ENCODE measurements at regions not wholly inside any gene's neighbourhood (a gene's known extent, or its start where the extent isn't known, plus 50 kb on each side); places are given as distances from the start of the nearest gene placed in this dataset.

DNA sequence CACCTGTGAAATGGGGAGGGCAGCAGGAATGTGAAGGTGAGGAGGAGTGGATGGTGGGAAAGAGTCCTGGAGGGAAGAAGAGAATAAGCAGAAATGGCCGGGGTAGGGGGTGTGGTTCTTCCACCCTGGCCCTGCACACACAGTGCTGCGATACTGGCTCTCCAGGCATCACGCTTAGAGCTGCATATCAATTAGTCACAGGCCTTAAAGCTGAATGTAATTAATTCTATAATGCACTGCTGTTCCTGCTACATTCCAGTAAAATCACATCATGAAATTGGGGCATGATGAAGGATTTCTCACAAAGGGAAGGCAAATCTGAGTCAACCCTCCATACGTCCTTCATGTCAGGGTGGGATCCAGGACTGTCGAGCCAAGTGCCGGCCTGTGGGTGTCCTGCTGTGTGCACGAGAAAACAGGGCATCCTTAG lies 566.1 kb downstream of the BCL11B start:
- TF ChIP-seq CTCF (IDR thresholded peaks at IDR 0.05), result no peak
- TF ChIP-seq POLR2AphosphoS5 (IDR thresholded peaks at IDR 0.05), result no peak

Data from breast epithelium (tissue), 3 donors.